Mucosa of rectum (tissue), 2 donors: ENCODE measurements at regions not wholly inside any gene's neighbourhood (a gene's known extent, or its start where the extent isn't known, plus 50 kb on each side); places are given as distances from the start of the nearest gene placed in this dataset.
"Not testable (repeated sequence)": the region's sequence is repeated elsewhere in the genome, so short reads cannot be mapped to it uniquely, and the experiment has no call there.

Source experiments
- H3K27ac ChIP-seq, 2 donors: one replicate each; pipeline ENCODE4 v1.7.0; 2013; ENCODE audit warnings: inconsistent platforms in 2 of 2, low read depth in 2 of 2, low read length in 2 of 2
- H3K27me3 ChIP-seq, 2 donors: one replicate each; pipeline ENCODE4 v1.7.0; 2013; ENCODE audit warnings: low read length in 2 of 2; ENCODE audit not compliant: control insufficient read depth in 2 of 2, insufficient read depth in 2 of 2
- H3K36me3 ChIP-seq, 2 donors: one replicate each; pipeline ENCODE4 v1.7.0; 2013; ENCODE audit warnings: low read length in 2 of 2; ENCODE audit not compliant: control insufficient read depth in 2 of 2, insufficient read depth in 2 of 2
- H3K4me1 ChIP-seq, 2 donors: one replicate each; pipeline ENCODE4 v1.7.0; 2013; ENCODE audit warnings: low read length in 2 of 2, mild to moderate bottlenecking in 1 of 2; ENCODE audit not compliant: control insufficient read depth in 2 of 2, insufficient read depth in 2 of 2
- H3K4me3 ChIP-seq, 2 donors: one replicate each; pipeline ENCODE4 v1.7.0; 2013; ENCODE audit warnings: low read length in 2 of 2
- H3K9ac ChIP-seq, 2 donors: one replicate each; pipeline ENCODE4 v1.7.0; 2013; ENCODE audit warnings: low read length in 2 of 2, low read depth in 1 of 2, mild to moderate bottlenecking in 1 of 2
- H3K9me3 ChIP-seq, 2 donors: one replicate each; pipeline ENCODE4 v1.7.0; 2013; ENCODE audit warnings: low read length in 2 of 2; ENCODE audit not compliant: control insufficient read depth in 2 of 2
- donor health status: healthy.
- donor health status: Normal muscosa, but diverticular disease.

DNA sequence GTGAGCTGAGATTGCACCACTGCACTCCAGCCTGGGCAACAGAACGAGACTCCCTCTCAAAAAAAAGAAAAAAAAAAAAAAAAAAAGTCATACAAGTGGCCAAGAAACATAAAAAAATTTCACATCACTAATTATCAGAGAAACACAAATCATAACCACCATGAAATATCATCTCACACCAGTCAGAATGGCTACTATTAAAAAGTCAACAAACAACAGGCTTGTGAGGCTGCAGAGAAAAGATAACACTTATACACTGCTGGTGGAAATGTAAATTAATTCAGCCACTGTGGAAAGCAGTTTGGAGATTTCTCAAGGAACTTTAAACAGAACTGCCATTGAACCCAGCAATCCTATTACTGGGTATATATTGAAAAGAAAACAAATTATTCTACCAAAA lies 291.1 kb upstream of the MCTP2 start:
- H3K4me3 ChIP-seq, result no peak overlapping the region
- no peaks in the 10 kb centered on the region for H3K36me3 ChIP-seq
- H3K4me1 ChIP-seq, result peaks cover 0 to 4% of the 10 kb centered on the region in 2 donors
- no peak overlapping the region for H3K9ac ChIP-seq
- no peaks in the 10 kb centered on the region for H3K9me3 ChIP-seq
- no peak overlapping the region for H3K27ac ChIP-seq
- no peaks in the 10 kb centered on the region for H3K27me3 ChIP-seq

DNA sequence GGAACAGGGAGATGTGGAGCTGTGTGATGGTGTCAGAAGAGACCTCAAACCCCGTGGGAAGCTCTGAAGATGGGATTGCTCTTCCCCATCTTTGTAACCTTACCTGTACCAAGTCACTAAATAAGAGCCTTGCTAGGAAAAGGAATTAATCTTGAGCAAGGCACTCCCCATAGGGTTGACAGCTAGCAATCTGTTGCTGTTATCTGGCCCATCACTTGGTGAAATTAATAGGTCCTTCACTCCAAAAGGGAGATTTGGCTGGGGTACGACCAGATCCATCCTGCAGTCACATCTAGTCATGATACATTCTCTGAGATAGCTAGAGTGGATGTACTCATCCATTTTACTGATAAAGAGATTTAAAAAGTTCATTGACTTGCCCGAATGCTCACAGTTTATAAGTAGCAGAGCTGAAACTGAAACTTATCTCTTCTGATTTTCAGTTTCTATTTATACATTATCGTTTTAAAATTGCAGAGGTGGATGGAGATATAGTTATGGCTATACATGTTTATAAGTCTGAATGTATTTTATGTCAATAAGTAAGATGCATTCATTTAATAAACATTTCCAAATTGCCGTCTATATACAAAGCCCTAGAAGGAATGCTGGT lies 299.1 kb upstream of the MCTP2 start:
- Histone ChIP-seq H3K36me3 (no peaks in the 10 kb centered on the region), H3K27ac (no peak overlapping the region)

DNA sequence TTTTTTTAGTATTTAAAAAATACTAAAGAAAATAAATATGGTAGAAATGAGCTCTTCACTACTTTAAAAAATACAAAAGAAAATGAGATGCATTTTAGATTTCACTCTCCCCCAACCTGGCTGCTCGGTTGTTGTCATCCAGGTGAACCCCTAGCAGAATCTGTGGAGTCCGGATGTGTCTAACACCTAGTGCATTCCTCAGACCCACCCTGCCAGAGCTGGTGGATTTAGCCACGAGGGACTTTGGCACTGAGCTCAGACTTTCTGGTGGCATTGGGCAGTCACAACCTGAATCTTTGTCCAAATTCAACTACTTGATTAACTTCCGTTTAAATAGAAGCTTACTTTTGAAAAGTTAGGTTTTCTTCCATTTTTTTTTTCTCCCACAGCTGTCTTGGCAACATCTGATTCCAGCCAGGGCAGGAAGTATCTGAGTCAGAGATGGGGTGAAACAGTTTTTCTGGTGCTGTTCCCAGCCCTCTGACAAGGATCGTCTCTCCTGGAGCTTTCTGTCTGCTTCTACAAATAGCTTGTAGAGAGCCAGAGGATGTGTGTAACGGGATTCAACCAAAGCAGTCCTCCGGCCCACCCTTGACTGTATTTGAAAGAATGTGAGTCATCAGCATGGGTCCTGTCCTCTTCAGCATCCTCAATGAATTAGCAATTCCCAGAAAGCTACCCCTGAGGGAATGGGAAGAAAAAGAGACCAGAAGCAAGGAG lies 301.8 kb upstream of the MCTP2 start:
- no peaks in the 10 kb centered on the region for H3K27me3 ChIP-seq
- H3K9me3 ChIP-seq, result no peaks in the 10 kb centered on the region
- H3K36me3 ChIP-seq, result no peaks in the 10 kb centered on the region
- H3K9ac ChIP-seq, result no peak overlapping the region
- H3K27ac ChIP-seq, result no peak overlapping the region
- H3K4me1 ChIP-seq, result no peaks in the 10 kb centered on the region
- H3K4me3 ChIP-seq, result no peak overlapping the region

More for the DNA sequence above, 299.1 kb upstream of the MCTP2 start:
- H3K9ac ChIP-seq, result no peak overlapping the region
- no peaks in the 10 kb centered on the region for H3K9me3 ChIP-seq
- H3K27me3 ChIP-seq, result no peaks in the 10 kb centered on the region
- H3K4me3 ChIP-seq, result no peak overlapping the region
- no peaks in the 10 kb centered on the region for H3K4me1 ChIP-seq

DNA sequence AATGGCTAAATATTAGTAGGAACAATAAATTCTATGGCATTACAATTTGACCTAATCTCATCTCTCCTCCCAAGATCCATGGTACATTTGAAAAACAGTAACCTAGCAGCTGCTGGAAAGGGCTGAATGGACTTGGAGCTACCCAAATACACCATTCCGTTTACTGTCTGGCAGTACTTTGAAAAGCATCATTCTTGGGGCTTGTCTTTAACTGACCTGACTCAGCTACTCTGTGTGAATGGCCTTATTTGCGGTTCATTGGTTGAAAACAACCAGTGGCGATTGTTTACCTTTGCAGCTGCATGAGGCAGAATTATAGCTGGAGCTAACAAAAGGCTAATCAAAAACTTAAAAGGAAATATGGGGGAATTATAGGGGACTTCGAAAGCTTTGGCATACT lies 311.2 kb upstream of the MCTP2 start:
- no peak overlapping the region for H3K9ac ChIP-seq
- H3K27me3 ChIP-seq, result no peaks in the 10 kb centered on the region
- H3K4me3 ChIP-seq, result no peak overlapping the region
- H3K36me3 ChIP-seq, result no peaks in the 10 kb centered on the region
- no peaks in the 10 kb centered on the region for H3K9me3 ChIP-seq
- H3K27ac ChIP-seq, result no peak overlapping the region
- H3K4me1 ChIP-seq, result no peaks in the 10 kb centered on the region

DNA sequence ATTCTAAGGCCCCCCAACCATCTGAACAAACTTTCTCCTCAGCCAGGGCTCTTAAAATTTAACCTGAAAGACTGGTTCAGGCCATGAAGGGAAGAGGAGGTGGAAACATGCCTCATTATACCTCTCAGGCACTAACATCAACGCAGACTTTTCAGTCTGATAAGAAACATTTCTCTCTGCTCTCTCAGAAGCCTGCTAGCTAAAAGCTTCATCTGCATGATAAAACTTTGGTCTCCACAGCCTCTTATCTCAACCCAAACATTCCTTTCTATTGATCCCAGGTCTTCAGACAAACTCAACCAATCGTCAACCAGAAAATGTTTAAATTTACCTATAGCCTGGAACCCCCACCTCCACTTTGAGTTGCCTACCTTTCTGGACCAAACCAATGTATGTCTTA lies 312.6 kb upstream of the MCTP2 start:
- not testable (repeated sequence) for H3K27me3 ChIP-seq, H3K27ac ChIP-seq, H3K9ac ChIP-seq, H3K9me3 ChIP-seq, H3K36me3 ChIP-seq, H3K4me1 ChIP-seq, H3K4me3 ChIP-seq

DNA sequence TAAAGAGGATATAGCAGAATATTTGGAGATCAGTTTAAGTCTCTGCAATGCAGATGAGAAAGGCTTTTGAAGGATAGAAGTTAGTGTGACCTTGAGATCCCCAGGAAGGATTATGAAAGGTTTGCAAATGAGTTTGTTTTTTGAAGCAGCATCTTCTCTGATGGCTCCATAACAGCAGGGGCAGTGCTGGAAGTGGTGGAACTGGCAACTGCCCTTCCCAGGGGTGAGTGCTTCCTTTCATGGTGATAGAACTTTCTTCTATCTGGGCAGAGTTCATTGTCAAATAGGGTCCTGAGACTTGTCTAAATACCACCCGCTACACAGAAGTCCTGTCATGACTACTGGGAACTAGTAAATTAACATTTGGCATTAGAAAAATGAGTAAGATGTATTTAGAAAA lies 314.2 kb upstream of the MCTP2 start:
- Histone ChIP-seq H3K4me3 (no peak overlapping the region), H3K27me3 (no peaks in the 10 kb centered on the region), H3K9ac (no peak overlapping the region)

DNA sequence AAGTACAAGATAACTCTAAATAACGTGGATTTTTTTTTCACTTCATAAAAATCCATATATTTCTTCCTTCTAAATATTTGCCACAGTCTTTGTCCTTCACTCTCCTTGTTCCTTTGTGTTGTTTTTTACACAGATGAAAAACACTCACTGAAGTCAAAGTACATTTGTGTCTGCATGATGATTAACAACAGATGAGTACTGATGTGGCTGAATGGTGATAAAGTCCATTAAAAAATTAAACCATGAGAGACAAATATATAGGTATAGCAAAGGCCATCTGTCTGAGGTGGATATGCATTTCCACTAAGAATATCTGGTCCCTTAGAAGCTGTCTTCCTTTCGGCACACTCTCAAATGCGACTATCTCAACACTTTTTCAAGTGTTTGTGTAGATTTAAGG lies 317.5 kb upstream of the MCTP2 start:
- H3K9ac ChIP-seq, result no peak overlapping the region
- H3K27ac ChIP-seq, result no peak overlapping the region

More for the DNA sequence above, 314.2 kb upstream of the MCTP2 start:
- H3K9me3 ChIP-seq, result no peaks in the 10 kb centered on the region
- no peaks in the 10 kb centered on the region for H3K36me3 ChIP-seq
- no peak overlapping the region for H3K27ac ChIP-seq
- H3K4me1 ChIP-seq, result no peaks in the 10 kb centered on the region

DNA sequence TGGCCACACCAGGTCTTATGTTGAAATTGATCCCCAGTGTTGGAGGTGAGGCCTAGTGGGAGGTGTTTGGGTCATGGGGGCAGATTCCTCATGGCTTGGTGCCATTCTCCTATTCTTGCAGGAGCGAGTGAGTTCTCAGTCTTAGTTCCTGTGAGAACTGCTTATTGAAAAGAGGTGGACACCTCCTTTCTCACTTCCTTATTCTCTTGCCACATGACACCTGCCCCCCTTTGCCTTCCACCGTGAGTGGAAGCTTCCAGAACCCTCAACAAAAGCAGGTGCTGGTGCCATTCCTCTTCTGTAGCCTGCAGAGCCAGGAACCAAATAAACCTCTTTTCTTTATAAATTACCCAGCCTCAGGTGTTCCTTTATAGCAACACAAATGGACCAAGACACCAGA lies 318.1 kb upstream of the MCTP2 start:
- Histone ChIP-seq H3K36me3 (no peaks in the 10 kb centered on the region), H3K9ac (no peak overlapping the region), H3K4me3 (no peak overlapping the region), H3K27ac (no peak overlapping the region), H3K9me3 (no peaks in the 10 kb centered on the region), H3K27me3 (no peaks in the 10 kb centered on the region), H3K4me1 (no peaks in the 10 kb centered on the region)

More for the DNA sequence above, 317.5 kb upstream of the MCTP2 start:
- no peaks in the 10 kb centered on the region for H3K4me1 ChIP-seq
- no peaks in the 10 kb centered on the region for H3K36me3 ChIP-seq
- no peak overlapping the region for H3K4me3 ChIP-seq
- H3K9me3 ChIP-seq, result no peaks in the 10 kb centered on the region
- no peaks in the 10 kb centered on the region for H3K27me3 ChIP-seq

DNA sequence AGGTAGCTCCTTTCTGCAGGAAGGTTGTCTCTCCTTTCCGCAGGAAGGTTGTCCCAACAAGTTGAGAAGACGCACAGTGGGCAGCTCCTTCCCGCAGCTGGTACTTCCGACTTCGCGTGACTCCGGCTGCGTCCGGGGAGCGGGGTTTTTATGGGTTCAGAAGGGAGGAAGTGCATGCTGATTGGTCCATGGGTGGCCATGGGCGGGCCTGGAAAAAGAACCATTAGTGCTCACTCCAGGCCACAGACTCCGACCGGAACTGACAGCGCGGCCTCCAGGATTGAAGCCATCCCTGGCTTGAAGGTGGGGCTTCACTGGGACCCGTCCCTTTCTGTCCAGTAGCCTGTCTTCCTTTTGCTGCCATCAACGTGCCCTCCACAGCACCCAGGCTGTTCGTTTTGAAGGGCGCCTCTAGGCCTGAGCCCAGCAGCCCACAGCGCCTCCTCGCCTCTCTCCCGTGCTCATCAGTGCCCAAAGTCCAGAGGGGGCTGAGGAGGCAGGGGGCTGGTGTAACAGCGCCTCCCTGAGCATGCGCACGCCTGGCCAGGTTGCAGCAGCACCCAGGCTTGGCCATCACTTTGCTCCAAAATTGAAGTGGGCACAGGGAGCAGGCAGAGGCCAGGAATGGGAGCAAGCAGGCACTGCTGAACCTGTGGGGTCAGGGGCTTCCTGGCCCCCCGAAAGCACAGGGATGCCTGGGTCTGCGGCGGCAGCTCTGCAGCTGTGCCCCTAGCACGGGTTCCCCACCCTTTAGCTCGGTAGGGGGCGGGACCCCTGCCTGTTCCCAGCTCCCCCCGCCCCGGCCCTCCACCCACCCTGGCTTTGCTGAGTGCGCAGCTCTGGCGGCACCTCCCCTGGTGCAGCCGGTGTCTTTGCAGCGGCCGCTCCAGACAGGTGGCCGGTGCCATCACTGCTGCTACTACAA lies 330.6 kb upstream of the MCTP2 start:
- Histone ChIP-seq H3K9me3 (no peaks in the 10 kb centered on the region), H3K4me1 (no peaks in the 10 kb centered on the region), H3K9ac (no peak overlapping the region), H3K36me3 (no peaks in the 10 kb centered on the region), H3K4me3 (no peak overlapping the region), H3K27ac (no peak overlapping the region), H3K27me3 (no peaks in the 10 kb centered on the region)

DNA sequence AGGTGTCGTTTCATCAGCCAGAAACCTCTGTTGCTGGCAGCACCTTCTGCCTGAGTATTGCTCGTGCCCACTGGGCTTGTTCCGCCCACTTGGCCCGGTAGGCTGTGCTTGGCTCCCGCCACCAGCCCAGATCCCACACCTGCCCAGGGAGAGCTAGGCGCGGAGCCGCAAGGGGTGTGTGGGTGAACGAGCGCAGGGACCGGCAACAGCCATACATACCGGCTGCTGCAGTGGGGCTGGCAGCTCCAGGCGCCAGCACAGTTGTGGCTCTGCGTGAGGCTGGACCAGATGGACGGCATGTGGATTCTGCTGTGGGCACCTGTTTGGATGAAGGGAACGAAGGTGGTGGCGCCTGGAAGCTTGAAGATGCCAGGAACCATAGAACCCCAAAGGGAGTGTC lies 331.5 kb upstream of the MCTP2 start:
- Histone ChIP-seq H3K4me1 (no peaks in the 10 kb centered on the region), H3K36me3 (no peaks in the 10 kb centered on the region), H3K9me3 (no peaks in the 10 kb centered on the region), H3K27me3 (no peaks in the 10 kb centered on the region), H3K27ac (no peak overlapping the region), H3K4me3 (no peak overlapping the region), H3K9ac (no peak overlapping the region)
